T47D (cell line): ENCODE measurements at regions not wholly inside any gene's neighbourhood (a gene's known extent, or its start where the extent isn't known, plus 50 kb on each side); places are given as distances from the start of the nearest gene placed in this dataset.

Source experiments
- DNase-seq, 2 experiments: peaks; one replicate each; pipeline versions ENCODE4 v3.0.0 to v3.0.0-alpha.2; 2011 to 2012; ENCODE audit warnings: low read depth in 1 of 2, low spot score in 1 of 2
- JUND ChIP-seq: IDR thresholded peaks from 2 replicates; pipeline ENCODE4 v1.6.1; 2012; ENCODE audit warnings: low read depth
- in situ Hi-C: cut with HindIII; loops from 2 replicates; pipeline ENCODE4 v1.10.0; 2016; ENCODE audit warnings: low sequenced_read_pairs, low pct_unique_long_range_greater_than_20kb

DNA sequence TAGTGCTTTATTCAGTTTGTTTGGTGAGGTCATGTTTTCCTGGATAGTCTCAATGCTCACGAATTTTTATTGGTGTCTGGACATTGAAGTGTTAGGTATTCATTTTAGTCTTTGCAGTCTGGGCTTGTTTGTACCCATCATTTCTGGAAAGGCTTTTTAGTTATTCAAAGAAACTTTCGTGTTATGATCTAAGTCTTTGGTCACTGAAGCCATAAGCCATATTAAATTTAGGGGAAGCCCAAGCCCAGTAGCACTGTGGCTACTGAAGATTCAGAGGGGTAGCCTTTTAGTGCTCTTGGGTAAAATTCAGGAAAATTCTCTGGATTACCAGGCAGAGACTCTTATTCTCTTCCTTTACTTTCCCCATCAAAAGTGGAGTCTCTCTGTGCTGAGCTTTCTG is 56.2 kb upstream of the PEX5L start:
- no peak for TF ChIP-seq JUND
- in situ Hi-C loops: no loop called here

DNA sequence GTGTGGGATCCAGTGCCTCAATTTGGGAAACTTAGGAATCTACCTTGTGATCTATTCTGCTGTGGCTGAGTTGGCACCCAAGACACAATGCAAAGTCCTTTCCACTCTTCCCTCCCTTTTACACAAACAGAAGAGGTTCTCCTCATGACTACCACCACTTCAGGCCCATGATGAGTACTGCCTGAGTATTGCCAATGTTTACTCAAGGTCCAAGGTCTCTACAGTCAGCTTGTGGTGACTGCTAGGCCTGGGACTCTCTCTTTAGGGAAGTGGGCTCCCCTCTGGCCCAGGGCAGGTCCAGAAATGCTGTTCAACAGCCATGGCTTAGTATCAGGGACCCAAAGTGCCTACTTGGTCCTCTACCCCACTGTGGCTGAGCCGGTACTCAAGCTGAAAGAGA is 56.8 kb upstream of the PEX5L start:
- DNase-seq: no peak
- in situ Hi-C loops: no loop called here
- TF ChIP-seq JUND: no peak

More for the DNA sequence above, 56.2 kb upstream of the PEX5L start:
- no peak for DNase-seq

DNA sequence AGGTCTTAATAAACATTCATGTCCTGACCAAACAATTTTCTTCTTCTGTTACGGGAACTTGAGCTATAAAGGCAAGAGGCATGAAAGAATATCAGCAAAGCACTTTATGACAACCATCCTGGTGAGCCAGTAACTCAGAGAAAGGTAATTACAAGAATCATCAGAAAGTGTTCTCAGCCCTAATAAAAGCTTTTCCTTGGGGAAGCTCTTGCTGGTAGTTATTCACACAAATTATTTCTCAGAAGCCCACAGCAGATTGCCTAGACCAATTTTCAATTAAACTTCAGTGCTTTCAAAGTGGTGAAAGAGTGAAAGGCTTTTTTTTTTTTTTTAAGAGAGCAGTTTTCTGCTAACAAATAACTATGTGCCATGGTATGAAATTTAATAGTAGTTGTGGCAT is 60.9 kb upstream of the PEX5L start:
- in situ Hi-C loops: no loop called here
- DNase-seq: no peak
- TF ChIP-seq JUND: no peak

GRCh38 chr3:180102134-180102533 is 65.4 kb upstream of the PEX5L start:
- TF ChIP-seq JUND: no peak
- in situ Hi-C loops: no loop called here
- peak; percentile 20 to 60 for DNase-seq

DNA sequence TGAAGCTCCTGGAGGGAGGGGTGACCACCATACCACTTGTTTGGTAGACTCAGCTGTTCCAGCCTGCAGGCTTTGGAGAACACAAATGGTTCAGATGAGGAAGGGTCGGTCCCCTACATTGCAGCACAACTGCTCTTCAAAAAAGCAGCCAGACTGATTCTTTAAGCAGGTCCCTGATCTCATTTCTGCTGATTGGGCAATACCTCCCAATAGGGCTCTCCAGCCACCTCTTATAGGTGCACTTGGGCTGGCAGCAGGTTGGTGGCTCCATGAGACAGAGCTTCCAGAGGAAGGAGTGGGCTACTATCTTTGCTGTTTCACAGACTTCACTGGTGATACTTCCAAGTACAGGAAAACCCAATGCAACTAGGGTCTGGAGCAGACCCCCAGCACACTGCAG is 65.9 kb upstream of the PEX5L start:
- in situ Hi-C loops: no loop called here
- DNase-seq: no peak
- TF ChIP-seq JUND: no peak

GRCh38 chr3:180116203-180116602 is 79.5 kb upstream of the PEX5L start:
- in situ Hi-C loops: no loop called here
- no peak for TF ChIP-seq JUND
- DNase-seq: no peak

- TF ChIP-seq JUND: no peak
- in situ Hi-C loops: no loop called here
Measured at GRCh38 chr3:180116658-180117057, 79.9 kb upstream of the PEX5L start.

DNA sequence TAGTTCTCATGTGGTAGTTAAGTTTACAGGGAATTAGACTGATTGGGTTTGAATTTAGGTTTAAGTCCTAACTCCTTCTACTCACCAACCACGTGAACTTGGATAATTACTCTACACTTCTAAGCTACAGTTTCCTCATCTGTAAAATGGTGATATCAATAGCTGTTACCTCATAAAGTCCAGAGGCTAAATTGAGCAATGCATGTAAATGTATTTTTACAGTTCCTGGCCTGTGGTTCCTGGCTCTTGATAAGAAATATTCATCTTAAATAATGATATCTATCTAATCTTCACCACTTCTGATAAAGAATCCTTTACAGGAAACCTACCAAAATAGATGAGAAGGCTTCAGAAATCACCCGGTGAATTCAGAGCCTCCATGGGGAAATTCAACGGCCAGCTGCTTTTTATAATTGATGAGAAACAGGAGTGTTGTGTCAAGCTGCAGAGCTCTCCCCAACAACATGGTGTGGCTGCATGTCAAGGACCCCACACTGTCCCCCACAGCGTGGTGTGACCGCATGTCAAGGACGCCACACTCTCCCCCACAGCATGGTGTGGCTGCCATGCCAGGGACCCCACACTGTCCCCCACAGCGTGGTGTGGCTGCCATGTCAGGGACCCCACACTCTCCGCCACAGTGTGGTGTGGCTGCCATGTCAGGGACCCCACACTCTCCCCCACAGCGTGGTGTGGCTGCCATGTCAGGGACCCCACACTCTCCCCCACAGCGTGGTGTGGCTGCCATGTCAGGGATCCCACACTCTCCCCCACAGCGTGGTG is 80.8 kb upstream of the PEX5L start:
- in situ Hi-C loops: no loop called here
- no peak for TF ChIP-seq JUND
- no peak for DNase-seq

More at GRCh38 chr3:180116658-180117057, 79.9 kb upstream of the PEX5L start:
- no peak for DNase-seq

DNA sequence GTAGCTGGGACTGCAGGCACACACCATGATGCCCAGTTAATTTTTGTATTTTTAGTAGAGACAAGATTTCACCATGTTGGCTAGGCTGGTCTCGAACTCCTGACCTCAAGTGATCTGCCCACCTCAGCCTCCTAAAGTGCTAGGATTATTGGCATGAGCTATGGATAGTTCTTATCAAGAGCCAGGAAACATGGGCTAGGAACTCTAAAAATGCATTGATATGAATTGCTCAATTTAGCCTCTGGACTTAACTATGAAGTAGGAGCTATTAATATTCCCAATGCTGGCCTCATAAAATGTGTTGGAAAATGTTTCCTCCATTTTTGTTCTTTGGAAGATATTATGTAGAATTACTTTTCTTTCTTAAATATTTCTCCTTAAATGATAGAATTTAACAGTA is 82.8 kb upstream of the PEX5L start:
- TF ChIP-seq JUND: no peak
- in situ Hi-C loops: no loop called here
- no peak for DNase-seq

DNA sequence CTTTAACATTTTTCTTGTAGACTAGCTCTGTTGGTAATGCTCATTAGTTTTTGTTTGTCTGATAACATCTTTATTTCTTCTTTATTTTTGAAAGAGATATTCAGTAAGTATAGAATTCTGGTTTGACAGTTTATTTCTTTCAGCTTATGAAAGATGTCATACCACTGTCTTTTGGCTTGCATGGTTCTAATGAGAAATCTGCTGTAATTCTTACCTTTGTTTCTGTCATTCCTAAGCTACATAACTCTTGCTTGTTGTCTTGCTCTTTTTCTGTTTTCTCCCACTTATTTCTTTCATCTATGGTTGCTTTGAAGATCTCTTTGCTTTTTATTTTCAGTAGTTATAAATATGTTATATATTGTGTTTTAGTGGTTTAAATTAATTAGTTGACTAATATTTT is 87.2 kb upstream of the PEX5L start:
- in situ Hi-C loops: no loop called here
- no peak for TF ChIP-seq JUND
- DNase-seq: no peak

- no peak for DNase-seq
- in situ Hi-C loops: no loop called here
- no peak for TF ChIP-seq JUND
Measured at GRCh38 chr3:180131169-180131568, 94.4 kb upstream of the PEX5L start.

DNA sequence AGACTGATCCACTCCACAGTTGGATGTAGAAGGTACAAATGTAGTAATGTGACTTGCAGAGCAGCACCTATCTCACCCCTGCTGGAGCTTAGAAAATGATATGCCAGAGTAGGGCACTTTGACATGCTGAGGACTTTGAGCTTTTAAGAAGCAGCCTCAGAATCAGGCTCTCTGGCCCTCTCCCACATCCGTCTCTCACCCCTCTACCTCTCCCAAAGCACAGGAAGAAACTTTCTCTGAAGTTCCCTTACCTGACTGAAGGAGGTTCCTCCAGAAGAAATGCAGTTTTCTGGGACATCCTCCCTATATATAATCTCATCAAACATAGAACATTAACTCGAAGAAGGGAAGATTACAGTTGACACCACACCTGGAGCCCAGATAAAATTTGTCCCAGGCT is 98.4 kb upstream of the PEX5L start:
- TF ChIP-seq JUND: no peak
- no peak for DNase-seq
- in situ Hi-C loops: no loop called here

- in situ Hi-C loops: no loop called here
- no peak for TF ChIP-seq JUND
- no peak for DNase-seq
Measured at GRCh38 chr3:180138871-180139270, 102.1 kb upstream of the PEX5L start.

- TF ChIP-seq JUND: no peak
- in situ Hi-C loops: no loop called here
- no peak for DNase-seq
Measured at GRCh38 chr3:180142041-180142440, 105.3 kb upstream of the PEX5L start.
